GM18861 (cell line): ENCODE measurements at regions not wholly inside any gene's neighbourhood (a gene's known extent, or its start where the extent isn't known, plus 50 kb on each side); places are given as distances from the start of the nearest gene placed in this dataset.
"Not testable (repeated sequence)": the region's sequence is repeated elsewhere in the genome, so short reads cannot be mapped to it uniquely, and the experiment has no call there.

ENCODE experiments used
- ATAC-seq: cut with Tn5 transposase; IDR thresholded peaks from one replicate; pipeline ENCODE4 v1.9.1; 2021; ENCODE audit not compliant: unreplicated experiment

- ATAC-seq = no peak
Observed at GRCh38 chr5:108696951-108697715, 50.6 kb upstream of the FER start.

GRCh38 chr5:108696407-108696806, 51.3 kb upstream of the FER start:
- ATAC-seq = no peak

DNA sequence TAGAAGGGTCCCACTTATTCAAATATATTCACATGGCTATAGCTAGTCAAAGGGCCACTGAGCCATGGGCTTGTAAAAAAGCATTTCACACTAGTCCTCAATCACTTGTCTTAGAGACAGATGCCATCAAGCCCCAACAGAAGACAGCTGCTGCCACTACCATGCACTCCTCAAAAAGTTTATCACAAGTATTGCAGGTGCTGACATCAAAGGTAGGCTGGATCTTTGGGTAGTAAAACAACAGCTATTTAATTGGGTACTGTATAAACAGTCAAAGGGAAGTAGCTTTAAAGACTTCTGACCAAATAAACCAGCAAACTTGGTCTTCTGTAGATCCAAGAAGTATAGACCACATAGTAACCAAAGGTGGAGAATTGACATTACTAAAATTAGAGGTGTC, 59.2 kb upstream of the FER start:
- no peak for ATAC-seq

- ATAC-seq = peak; percentile 70
Observed at GRCh38 chr5:108687595-108688200, 60.0 kb upstream of the FER start.

DNA sequence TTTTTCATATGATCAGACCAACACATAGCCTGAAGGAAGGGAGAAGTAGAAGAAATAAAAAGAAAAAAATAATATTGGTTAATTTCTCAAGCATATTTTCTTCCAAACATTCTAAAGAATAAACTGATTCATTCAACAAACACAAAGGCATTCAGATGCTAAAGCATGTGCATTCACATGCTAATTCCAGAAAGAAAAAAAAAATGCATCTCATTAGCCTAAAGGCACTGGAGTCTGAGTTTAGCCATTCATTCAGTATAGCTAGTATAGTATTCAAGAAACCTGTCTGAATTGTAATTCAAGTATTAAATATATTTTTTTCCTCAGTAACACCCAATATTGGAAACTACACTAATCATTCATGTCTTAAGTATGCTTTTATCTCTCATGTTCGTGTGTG, 61.0 kb upstream of the FER start:
- no peak for ATAC-seq

DNA sequence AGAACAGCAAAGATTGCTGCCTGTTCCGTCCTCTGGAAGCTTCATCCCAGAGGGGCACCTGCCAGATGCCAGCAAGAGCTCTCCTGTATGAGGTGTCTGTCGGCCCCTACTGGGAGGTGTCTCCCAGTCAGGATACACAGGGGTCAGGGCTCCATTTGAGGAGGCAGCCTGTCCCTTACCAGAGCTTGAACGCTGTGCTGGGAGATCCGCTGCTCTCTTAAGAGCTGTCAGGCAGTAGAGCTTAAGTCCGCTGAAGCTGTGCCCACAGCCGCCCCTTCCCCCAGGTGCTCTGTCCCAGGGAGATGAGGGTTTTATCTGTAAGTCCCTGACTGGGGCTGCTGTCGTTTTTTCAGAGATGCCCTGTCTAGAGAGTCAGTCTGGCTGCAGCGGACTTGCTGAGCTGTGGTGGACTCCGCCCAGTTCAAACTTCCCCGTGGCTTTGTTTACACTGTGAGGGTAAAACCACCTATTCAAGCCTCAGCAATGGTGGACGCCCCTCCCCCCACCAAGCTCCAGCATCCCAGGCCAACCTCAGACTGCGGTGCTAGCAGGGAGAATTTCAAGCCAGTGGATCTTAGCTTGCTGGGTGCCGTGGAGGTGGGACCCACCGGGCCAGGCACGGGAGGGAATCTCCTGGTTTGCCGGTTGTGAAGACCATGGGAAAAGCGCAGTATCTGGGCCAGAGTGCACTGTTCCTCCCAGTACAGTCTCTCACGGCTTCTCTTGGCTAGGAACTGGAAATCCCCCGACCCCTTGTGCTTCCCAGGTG, 62.1 kb upstream of the FER start:
- not testable (repeated sequence) for ATAC-seq

DNA sequence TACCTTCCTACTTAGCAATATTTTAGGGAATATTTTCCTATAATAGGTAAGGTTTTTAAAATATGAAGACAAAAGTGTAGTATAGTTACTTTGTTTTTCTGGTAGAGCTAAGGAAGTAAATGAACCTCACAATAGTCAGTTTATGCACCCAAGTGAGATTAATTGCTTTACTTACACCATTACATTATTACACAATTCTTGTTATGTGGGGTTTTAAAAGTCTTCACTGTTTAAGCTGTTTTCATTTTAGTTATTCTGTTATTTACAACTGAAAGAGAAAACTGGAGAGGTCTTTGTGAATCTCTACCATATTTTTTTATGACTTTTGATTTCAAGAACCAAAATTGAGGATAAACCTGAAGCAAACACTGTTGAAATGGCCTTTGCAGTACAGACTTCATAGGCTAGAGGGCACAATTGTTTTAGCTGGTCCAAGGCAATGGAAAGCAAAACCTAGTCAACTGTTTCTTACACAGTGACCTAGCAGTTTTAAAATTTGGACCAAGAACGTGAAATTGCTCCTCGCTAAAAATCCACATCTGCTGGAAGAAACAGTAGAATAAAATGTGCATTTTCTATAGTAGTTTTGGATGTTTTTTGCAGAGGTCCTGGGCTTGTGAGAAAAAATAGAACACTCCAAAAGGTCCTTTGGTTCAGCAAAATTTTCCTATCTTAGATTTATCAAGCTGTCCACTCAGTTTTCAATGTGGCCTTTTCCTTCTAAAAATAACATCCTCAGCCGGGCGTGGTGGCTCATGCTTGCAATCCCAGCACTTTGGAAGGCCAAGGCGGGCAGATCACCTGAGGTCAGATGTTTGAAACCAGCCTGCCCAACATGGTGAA, 66.4 kb upstream of the FER start:
- ATAC-seq = peak; percentile 96

DNA sequence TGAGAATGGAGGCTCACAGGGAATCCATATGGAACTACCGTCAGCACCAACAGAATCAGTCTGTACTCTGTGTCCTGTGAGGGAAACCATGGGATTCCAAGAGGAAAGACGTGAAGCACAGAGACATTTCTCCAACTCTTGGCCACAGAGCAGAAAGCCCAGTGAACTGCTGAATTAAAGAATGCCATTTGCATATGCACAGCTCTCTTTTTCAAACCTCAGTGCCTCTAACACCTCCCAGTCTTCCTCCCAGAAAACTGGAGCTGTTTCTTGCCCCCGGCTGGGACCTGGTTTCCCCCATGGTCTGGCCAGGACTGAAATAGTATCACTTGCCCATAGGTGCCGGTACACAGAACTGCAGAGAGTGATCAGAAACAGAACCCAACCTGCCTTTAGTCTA, 69.6 kb upstream of the FER start:
- ATAC-seq = no peak

DNA sequence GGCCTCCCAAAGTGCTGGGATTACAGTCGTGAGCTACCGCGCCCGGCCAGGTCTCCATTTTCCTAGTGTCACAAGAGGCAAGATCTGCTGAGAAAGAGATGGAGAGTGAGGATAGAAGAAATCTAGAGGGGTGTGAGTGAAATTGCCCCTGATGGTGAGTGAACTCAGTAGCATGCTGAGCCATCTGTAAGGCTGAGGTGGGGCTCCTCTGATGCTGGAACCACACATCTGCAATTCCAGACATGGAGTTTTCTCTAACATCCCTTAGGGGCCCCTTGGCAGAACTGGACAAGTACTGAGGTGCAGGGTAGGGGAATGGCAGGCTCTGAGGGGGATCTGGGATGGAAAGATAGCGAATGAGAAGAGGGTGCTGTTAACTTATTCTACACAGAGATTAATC, 72.0 kb upstream of the FER start:
- no peak for ATAC-seq

DNA sequence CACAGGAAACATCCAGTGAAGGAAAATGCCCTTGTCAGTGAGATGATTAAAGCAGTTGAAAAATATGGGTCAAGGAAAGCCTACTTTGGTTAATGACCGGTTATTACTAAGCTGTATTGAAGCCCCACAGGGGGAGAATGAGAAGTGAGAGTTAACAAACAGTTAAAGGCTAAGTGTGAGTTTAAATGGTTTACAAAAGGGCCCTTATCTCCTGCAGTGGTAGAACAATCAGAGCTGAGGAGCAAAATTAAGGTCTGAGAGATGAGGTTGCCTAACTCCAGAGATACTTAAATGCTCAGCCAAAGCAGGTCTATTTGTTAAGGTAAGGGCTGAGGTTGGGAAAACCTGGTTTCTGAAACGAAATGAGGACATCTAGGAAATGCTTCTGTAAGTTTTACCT, 75.1 kb upstream of the FER start:
- ATAC-seq = no peak

DNA sequence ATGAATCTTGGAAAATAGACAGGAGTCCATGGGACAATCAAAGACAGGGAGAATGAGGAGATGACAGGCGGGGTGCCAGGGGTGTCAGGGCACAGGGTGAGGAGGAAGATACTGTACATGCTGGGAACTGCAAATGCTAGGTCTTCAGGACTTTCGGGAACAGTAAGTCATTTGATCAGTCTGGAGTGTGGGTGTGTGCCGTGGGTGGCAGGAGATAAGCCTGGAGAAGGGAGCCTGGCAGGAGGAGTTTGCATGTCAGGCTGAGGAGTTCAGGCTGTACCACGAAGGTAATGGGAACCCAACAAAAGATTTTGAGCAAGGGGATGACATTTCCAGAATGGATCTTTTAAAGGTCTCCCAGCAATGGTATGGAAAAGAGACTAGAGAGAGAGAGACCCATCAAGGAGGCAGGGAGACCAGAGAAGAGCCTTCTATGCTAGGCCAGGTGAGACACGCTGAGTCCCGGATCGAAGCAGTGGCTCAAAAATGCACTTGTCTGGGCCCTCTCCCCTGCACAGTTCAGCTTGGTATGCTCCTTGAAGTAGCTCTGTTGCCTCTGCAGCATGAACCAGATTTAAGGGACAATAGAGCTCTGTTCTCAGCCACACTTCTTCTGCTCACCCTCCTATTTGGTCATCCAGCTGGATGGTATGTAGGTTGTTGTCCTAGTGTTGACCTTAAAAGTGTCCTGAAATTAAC, 77.0 kb upstream of the FER start:
- ATAC-seq = no peak

GRCh38 chr5:108669462-108669861, 78.2 kb upstream of the FER start:
- no peak for ATAC-seq

- ATAC-seq = no peak
Observed at GRCh38 chr5:108661590-108662219, 86.0 kb upstream of the FER start.

DNA sequence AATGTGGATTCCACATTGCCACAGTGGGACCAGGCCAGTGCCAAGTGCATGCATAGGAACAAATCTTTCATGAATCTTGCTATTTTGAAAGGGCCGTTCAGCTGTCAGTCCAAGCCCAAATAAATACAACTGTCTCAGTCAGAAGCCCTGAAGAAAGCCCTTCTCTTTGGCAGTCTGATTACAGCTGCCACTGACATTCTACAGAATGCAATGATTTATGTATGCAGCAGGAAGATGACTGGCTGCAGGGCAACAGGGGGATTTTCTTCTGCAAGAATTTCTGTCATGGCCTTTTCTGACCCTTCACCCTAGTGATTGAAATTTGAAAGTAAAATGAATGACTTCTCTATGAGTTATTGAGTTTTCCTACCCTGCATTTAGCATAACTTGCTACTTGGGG, 86.7 kb upstream of the FER start:
- no peak for ATAC-seq

DNA sequence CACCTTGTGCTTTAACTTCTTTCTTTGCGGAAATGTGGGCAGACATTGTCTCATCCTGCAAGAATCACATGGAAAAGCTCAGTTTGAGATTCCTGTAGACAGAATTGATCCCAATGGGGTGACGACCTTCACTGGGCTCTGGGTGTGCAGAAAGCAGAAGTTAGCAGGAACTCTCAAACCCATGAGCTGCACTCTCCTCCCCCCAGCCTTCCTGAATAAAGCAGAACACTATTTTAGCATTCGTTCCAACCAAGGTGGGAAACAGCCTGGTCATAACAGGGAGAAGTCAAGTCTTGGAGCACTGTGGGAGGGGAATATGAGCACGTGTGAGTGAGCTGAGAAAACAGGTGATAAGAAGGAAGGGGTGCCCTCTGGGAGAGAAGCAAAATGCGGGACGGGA, 87.4 kb upstream of the FER start:
- no peak for ATAC-seq

DNA sequence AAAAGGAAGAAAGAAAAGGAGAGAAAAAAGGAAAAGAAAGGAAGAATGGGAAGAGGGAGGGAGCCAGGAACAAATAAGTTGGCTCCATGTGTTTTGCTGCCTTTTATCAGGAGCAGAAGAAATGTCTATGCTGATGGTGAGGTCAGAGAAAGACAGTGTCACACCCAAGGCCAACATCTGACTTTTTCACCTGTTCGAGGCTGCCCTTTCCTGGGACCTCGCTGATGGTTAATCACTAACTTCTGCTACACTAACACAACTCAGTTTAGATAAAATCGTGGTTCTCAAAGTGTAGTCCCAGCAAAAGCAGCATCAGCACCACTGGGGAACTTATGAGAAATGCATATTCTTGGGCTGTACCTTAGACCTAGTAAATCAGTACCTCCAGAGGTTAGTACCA, 88.2 kb upstream of the FER start:
- no peak for ATAC-seq

DNA sequence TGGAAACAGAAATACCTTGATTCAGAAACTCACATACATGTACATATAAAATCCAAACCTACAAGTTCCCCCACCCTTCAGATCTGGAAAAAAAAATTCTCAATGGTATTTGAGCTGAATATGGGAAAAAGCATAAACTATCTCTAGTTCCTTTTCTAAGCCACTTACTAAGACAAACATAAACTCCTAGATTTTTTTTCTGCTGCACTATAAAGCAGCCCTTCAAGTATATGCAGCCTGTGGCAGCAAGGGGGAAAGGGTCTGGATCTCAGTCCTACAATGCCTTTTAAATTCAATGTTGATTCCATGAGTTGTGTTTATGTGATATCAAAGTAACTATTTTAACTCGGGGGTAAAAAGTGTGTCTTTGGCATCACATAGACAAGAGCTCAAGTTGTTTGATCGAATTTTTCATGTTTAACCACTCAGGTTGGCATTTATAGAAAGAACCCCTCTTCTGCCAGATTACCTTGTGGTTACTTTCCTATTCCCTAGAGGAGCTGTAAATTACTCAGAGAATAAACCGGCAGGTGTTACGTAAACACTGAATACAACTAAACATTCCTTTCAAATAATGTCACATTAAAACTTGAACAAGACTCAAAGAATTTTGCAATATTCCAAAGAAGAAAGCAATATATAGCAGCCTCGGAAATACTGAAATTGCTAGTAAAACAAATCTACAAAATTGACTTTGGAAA, 91.8 kb upstream of the FER start:
- ATAC-seq = no peak

DNA sequence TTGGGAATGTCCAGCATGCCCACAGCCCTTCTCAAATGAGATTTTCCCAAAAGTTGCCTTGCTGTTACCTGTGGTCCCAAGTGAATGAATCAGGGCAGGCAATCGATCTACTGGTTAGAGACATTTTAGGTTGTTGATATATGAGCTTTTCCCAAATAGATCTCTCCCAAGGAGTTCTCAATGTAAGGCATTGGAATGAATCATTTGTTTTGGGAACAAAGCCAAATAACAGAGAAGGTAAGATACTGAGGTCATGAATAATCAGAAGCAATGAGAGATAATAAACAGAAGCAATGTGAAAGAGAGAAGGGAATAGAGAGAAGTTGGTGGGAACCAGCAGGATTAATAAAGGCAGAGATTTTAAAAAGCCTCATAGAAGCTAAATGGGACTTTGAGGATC, 93.6 kb upstream of the FER start:
- no peak for ATAC-seq

DNA sequence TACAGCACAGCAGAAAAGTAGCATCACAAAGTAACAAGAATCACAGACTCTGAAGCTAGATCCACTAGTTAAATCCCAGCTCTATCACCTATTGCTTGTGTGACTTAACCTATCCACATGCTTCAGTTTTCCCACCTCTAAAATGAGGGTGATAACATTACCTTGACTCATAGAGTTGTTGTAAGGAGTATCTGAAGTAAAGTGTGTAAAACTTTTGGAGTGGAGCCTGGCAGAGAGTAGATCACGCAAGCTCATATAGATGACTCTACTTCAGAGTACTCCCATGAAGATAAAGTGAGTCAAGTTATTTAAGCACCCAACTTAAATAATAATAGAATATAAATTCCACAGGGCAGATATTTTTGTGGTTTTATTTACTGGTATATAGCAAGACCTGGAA, 94.5 kb upstream of the FER start:
- no peak for ATAC-seq

- no peak for ATAC-seq
Observed at GRCh38 chr5:108650997-108651396, 96.7 kb upstream of the FER start.
